Bronchial epithelial cell (primary cell): ENCODE measurements at regions not wholly inside any gene's neighbourhood (a gene's known extent, or its start where the extent isn't known, plus 50 kb on each side); places are given as distances from the start of the nearest gene placed in this dataset.

Source experiments
- DNase-seq: peaks from one replicate; pipeline ENCODE4 v3.0.0-alpha.2; 2010; ENCODE audit warnings: low read depth
- FAIRE-seq: peaks from 2 replicates; lab custom pipeline; 2011; peaks lifted over from hg19 to GRCh38; lab: Jason Lieb, UNC
- H3K27me3 ChIP-seq: 2 replicates; pipeline ENCODE4 v1.5.1; 2011; ENCODE audit warnings: low read length; ENCODE audit not compliant: control insufficient read depth, insufficient read depth
- H3K36me3 ChIP-seq: 2 replicates; pipeline ENCODE4 v1.5.1; 2011; ENCODE audit warnings: low read length; ENCODE audit not compliant: control insufficient read depth, insufficient read depth
- H3K4me3 ChIP-seq: 2 replicates; pipeline ENCODE4 v1.5.1; 2011; ENCODE audit warnings: mild to moderate bottlenecking, low read depth, low read length, control low read depth
- TF ChIP-seq, protein P1 (sequence below): IDR thresholded peaks from 2 replicates; pipeline ENCODE4 v1.5.1; 2011; ENCODE audit warnings: mild to moderate bottlenecking, moderate library complexity, low read length, control low read depth, inconsistent platforms; ENCODE audit not compliant: insufficient read depth, severe bottlenecking

DNA sequence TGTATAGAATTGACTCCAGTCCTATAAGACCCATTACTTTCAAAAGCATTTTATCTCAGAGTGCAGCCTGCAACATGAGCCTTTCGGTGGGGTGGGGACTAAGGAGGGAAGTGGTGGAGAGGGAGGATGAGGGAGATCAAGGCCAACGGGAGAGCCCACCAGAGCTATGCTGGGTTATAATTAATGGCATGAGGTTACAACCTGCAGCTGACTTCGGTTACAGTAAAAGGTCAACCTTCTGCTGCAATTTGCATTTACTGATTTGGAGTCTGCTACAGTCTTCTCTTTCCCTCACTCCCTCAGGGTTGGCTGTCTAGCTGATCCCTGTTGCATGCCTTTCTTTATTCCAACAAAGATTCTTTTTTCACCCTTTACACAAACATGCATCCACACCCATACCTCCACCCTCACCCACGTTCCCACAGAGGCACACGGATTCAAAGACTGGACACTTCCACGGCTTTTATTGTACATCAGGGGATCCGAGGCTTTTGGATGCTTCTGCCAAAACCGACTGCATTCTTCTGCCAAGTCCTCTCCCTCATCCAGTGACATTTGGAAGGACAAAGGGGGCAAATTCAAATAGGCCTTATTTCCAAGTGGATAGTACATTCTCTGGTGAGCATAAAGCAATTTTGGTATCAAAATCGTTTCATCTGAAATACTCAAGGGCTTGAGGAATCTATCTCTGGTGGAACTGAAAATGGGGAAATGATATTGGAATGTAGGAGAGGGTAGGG is 381.2 kb downstream of the NFIB start:
- no peak overlapping the region for H3K4me3 ChIP-seq
- TF ChIP-seq, protein P1, sequence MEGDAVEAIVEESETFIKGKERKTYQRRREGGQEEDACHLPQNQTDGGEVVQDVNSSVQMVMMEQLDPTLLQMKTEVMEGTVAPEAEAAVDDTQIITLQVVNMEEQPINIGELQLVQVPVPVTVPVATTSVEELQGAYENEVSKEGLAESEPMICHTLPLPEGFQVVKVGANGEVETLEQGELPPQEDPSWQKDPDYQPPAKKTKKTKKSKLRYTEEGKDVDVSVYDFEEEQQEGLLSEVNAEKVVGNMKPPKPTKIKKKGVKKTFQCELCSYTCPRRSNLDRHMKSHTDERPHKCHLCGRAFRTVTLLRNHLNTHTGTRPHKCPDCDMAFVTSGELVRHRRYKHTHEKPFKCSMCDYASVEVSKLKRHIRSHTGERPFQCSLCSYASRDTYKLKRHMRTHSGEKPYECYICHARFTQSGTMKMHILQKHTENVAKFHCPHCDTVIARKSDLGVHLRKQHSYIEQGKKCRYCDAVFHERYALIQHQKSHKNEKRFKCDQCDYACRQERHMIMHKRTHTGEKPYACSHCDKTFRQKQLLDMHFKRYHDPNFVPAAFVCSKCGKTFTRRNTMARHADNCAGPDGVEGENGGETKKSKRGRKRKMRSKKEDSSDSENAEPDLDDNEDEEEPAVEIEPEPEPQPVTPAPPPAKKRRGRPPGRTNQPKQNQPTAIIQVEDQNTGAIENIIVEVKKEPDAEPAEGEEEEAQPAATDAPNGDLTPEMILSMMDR = no peak
- DNase-seq (no peak), FAIRE-seq (no peak)
- H3K36me3 ChIP-seq = no peaks in the 10 kb centered on the region
- H3K27me3 ChIP-seq = no peaks in the 10 kb centered on the region

DNA sequence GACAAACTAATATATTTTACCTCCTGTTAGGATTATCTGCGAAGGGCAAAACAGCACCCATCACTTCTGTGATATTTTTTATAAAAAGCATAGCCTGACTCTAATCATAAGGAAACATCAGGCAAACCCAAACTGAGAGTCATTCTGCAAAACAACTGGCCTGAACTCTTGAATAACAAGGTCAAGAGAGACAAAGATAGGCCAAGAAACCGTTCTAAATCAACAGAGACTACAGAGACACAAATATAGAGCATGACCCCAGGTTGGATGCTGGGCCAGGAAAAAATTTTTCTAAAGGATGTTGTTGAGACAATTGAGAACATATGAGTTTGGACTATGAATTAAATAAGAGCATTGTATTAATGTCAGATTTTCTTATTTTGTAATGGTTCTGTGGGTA is 384.9 kb downstream of the NFIB start:
- TF ChIP-seq, protein P1 = no peak
- no peak for FAIRE-seq
- H3K36me3 ChIP-seq = no peaks in the 10 kb centered on the region

GRCh38 chr9:13923381-13923780 is 390.6 kb downstream of the NFIB start:
- no peaks in the 10 kb centered on the region for H3K36me3 ChIP-seq
- no peaks in the 10 kb centered on the region for H3K27me3 ChIP-seq
- no peak overlapping the region for H3K4me3 ChIP-seq
- DNase-seq (no peak), FAIRE-seq (no peak)
- TF ChIP-seq, protein P1 = no peak

More for the DNA sequence above, 384.9 kb downstream of the NFIB start:
- H3K4me3 ChIP-seq = no peak overlapping the region
- DNase-seq = no peak
- H3K27me3 ChIP-seq = no peaks in the 10 kb centered on the region

DNA sequence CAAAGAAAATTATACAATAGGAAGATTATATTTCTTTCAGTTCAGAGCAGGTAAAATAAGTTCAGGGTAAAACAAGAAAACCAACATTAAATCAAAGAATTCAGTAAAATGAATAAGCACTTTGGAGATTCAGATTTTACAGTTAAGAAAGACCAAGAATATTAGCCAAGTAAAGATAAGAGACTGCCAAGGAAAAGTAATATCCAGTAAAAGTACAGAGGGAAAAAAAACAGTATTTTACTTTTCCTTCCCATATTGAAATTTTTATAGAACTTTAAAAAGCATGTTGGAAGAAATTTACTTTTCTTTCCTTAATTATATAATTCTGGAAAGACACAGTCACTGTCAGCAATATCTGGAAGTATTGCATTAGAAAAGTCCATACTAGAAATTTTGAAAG is 393.4 kb downstream of the NFIB start:
- TF ChIP-seq, protein P1 = no peak
- H3K27me3 ChIP-seq = no peaks in the 10 kb centered on the region
- no peak overlapping the region for H3K4me3 ChIP-seq
- no peak for FAIRE-seq
- H3K36me3 ChIP-seq = no peaks in the 10 kb centered on the region
- DNase-seq = no peak

DNA sequence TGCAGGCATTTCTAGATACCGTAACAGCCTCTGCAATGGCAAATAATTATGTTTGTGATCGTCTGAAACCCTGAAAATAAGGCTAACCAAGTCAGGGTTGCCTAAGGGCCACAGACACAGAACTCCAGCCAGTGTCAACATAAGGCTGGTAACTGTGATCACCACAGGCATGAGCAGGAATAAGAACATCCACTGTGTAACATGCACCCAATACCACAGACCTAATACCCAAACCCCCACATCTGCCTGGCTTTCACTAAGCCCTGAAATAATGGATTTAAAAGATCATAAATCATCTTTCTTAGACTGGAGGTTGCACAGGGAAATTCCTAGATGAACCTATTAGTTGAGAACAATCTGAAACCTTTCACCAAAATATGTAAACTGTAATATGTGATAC is 394.5 kb downstream of the NFIB start:
- FAIRE-seq = peak; percentile 72
- H3K36me3 ChIP-seq = no peaks in the 10 kb centered on the region
- H3K27me3 ChIP-seq = no peaks in the 10 kb centered on the region
- no peak overlapping the region for H3K4me3 ChIP-seq
- TF ChIP-seq, protein P1 = no peak
- DNase-seq = no peak

DNA sequence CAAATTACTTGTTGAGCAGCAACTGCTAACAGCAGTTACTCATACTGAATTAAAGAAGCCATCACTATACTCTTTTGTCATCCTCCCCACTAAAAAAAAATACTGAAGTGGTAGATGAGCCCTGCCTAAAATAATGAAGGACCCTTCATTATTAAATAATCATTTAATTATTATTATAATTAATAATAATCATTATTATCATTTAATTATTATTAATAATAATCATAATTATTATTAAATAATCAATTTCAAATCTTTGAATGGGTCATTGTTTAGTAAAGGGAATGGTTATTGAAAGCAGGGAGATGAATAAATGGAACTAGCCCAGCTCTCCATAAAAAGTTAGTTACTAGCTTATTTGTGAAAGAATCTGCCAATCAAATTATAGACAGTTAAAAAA is 396.4 kb downstream of the NFIB start:
- H3K27me3 ChIP-seq = no peaks in the 10 kb centered on the region
- TF ChIP-seq, protein P1 = no peak
- FAIRE-seq = no peak
- DNase-seq = no peak
- no peaks in the 10 kb centered on the region for H3K36me3 ChIP-seq
- H3K4me3 ChIP-seq = no peak overlapping the region
